ENCODE measurements at regions not wholly inside any gene's neighbourhood (a gene's known extent, or its start where the extent isn't known, plus 50 kb on each side); places are given as distances from the start of the nearest gene placed in this dataset.
"Not testable (repeated sequence)": the region's sequence is repeated elsewhere in the genome, so short reads cannot be mapped to it uniquely, and the experiment has no call there.

DNA sequence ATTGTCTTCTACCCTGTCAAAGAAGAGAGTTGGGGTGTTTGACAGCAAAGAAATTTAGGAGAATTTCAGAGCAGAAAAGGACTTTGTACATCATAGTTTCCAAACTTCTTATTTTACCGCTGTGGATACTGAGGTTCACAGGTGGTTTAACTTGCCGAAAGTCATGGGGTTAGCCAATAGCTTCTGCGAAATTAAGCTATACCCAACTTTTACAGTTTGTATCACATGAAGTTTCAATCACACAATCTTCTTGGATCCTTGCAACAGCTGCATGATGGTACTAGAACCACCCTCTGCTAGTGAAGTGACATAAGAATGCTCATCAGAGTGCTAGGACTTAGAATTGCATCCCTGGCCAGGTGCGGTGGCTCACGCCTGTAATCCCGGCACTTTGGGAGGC, 345.5 kb downstream of the CD83 start:
- no peak for ATAC-seq

DNA sequence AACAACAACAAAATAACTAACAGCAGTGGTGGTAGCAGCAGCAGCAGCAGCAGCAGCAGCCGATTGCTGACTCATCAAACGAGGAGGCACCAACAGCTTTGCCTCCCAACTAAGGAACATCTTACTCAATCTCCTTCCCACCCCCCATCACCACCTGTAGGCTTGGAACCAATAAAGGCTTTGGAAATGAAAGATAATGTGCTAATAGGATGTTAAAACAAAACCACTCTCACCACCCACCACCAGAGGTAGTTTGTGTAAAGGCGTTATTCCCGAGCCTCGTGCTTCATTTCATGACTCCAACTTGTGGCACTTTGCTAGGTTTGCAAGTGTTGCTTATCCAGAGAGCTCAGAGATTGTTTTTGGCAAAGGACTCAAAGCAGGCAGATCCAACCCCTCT, 346.5 kb downstream of the CD83 start:
- ATAC-seq: no peak

DNA sequence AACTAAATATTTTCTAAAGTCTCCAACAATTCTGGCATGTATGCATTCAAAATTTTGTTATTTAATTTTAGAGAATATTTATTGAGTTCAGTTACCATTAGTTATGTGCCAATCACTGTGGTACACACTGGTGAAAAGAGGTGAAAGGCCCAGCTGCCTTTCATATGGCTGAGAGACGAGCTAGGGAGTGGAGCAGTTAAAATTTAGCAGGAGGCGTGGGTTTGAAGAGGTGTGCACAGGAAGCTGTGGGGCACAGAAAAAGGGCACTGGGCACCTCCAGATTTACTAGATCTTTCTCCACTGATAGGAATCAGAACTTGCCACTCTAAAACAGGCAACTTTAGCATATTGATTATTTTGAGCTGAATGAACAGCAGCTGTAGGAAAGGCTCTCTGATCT, 347.1 kb downstream of the CD83 start:
- ATAC-seq: no peak

DNA sequence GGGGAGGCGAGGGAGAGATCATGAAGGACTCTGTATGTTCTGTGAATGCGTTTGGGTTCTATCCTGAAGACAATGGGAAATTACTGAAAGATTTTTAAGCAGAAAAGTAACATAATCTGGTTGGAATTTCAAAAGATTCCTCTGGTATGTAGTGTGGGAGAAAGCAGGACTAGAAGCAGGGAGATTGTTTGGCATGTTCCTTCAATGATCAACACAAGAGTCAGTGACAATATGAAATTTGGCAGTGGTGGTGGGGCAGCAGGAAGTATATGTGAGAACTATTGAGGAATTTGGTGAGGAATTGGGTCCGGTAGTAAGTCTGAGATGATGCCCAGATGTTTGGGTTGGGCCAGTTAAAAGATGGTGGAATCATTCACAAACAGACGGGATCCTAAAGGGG, 348.7 kb downstream of the CD83 start:
- no peak for ATAC-seq

DNA sequence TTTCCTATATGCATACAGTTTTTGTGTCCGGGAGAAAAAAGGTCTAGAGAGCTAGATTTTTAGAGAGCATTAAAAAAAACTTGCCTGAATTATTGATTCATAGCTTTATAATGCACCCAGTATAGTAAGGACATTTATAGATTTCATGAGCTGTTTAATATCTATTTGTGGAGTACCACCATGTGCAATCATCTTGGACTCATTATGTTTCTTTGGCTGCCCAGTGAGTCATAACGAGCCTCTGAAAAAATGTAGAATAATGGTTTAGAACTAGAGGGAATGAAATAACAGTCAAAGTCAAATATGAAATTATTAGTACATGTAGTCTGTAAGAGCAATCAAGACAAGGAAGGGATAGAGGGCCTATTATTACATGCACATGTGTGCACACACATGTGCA, 350.0 kb downstream of the CD83 start:
- no peak for ATAC-seq

DNA sequence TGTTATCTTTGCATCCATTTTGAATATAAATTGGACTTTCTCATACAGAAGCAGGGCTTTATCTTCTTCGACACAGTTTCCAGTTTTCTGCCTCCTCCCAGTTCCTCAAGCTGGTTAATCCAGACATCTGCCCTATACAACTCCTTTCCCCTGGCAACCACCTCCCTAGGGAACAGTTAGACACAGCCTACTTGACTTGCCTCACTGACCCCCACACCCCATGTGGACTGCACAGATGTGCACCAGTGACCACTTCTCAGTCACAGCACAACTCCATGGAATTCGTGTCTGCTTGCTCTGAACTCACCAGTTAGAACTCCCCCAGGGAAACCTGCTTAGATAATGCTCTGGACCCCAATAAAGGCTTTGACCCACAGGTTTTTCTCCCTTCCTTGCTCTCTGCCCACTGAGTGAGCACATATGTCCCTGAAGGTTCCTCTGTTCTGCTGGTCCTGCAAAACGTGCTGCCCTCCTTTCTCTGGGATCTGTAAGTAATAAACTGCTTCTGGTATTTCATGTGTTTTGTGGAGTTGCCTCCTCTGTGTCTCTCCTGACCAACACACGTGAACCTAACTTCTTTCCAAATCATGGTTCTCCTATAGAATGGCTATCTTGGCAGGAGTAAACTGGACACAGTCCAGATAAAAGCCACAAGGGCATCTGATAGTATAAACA, 351.2 kb downstream of the CD83 start:
- ATAC-seq: no peak

DNA sequence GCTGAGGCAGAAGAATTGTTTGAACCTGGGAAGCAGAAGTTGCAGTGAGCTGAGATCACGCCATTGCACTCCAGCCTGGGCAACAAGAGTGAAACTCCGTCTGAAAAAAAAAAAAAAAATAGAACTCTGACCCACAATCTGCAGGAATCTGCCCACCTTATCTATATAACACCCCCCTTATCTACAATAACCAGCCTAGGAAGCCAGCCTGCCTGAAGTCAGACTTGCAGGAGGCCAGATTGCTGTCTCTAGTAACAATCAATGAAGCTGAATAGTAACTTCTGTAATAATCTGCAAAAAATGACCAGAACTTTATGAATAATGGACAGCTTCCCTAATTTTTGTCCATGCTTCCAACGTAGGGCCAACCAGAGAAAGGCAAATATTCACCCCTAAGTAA, 352.5 kb downstream of the CD83 start:
- no peak for ATAC-seq

DNA sequence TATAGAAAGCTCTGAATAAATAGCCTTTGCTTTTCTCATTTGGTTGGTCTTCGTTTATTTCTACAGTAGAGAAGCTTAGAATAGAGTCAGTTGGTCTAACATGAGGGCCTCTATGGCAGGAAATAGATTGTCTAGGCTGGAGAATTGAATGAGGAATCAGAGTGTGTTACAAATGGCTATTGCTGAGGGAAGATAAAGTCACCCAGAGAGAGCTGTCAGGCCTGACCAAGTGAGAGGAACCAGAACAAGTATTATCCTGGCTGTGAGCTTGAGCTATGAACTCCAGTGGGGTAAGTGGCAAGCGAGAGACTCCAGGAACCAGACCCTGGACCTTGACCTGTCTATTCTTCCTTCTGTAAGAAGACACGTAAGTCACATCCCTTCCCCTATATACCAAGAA, 353.1 kb downstream of the CD83 start:
- ATAC-seq: no peak

DNA sequence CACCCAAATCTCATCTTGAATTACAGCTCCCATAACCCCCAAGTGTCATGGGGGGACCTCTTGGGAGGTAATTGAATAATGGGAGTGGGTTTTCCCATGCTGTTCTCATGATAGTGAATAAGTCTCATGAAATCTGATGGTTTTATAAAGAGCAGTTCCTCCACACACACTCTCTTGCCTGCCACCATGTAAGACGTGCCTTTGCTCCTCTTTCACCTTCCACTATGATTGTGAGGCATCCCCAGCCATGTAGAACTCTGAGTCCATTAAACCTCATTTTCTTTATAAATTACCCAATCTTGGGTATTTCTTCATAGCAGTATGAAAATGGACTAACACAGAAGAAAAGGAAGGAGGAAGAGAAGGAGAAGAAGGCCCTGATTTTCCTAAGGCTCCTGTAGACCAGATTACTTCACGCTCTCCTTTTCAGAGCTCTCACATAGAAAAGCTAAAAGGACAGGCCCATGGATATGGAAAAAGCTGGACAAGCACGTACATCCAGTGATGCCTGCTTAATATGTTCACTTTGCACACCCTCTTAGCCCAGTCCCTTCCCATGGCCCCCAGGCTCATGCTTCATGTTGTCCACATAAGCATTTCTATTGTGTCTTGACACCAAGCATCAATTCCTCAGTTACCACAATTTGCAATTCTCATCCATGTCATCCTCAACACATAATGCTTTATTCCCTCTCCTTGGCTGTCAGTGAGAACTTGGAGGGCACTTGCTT, 354.8 kb downstream of the CD83 start:
- ATAC-seq: no peak

DNA sequence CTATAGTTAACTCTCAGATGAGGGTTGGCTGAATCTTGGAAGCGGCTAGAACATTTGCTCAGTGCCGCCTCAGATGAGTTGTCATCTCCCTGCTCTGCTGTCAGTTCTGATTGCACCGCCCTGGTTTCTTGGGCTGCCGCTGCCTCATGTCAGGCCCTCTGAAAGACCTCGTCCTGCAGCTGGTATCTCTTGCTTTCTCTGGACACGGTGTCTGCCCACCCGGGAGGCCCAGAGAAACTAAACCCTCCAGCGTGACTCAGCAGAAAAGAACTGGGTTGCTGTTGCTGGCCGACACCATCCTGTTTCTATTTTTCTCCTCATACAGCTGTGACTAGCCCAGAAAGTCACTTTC, 355.4 kb downstream of the CD83 start:
- ATAC-seq: no peak

DNA sequence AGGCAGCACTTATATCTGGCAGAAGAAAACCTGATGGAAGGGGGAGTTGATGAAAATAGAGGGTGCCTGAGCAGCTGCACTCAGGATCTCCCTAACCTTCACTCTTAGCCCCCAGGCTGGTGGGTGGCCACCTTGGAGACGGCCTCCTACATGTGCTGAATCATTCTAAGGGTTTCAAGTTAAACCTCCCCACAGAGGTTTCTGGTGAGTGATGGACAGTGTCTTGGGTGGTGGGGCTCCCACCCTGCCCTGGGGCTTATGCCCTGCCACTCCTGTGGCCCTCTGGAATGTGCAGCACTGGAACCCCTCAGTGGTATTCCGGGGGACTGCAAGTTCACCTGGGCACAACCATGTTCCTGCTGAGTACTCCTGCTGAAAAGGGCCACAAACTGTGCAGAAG, 357.2 kb downstream of the CD83 start:
- ATAC-seq: no peak

DNA sequence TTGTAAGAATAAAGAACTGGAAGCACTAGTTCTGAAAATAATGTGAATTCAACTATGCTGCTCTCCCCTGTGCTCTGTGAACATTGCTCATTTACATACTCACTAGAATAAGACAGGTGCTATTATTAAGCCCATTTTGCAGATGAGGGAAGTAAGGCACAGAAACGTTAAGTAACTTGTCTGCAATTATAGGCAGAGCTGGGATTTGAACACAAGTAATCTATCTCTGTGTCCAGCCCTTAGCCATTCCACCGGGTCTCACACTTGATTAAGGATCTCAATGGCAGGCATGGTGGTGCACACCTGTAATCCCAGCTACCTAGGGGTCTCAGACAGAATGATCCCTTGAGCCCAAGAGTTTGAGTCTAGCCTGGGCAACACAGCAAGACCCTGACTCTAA, 357.7 kb downstream of the CD83 start:
- ATAC-seq: no peak

DNA sequence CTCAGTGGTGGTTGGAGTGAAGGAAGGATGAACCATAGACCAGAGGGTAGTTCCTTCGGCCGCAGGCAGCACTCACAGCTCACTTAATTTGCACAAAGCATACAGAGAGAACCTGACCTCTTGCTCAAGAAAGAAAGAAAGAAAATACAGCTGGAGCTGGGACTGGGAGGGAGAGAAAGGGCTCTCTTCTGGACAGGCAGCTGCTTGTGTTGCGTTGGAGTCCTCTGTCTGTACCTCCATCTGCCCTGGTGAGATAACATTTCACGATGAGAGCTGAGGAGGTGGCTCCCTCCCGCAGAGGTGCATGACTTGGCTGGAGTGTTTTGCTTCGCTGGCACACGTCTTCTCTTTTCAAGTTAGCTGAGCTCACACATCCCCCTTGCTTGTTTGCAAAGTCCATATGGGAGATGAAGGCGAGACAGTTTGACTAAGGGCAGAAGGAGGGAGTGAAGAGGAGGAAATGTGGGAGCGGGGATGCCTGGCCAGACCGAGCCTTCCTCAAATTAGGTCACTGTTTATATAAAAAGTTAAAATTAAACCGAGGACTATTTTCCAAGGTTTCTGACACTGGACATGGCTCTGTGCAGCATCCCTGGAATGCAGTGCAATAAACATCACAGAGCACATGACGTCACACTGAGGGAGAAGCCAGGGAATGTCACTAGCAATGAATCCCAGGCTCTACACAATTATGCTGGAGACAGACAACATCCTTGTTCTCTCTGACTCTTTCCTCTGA, 359.4 kb downstream of the CD83 start:
- no peak for ATAC-seq

DNA sequence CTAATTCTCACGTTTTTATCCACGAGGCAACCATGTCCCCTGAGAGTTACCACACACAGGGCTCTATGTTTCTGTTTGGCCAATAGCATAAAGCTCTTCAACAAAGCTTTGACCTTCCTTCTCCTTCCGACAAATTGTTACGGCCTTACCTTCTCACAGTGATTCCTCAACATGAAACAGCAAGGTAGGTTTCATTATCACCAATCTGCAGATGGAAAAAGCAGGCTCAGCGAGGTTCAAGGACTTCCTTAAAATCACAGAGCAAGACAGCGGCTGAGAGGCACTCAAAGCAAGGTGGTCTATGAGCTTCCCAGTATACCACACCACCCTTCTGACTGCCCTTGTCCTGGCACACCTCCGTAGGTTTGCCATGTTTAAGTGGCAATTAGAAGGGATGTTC, 360.0 kb downstream of the CD83 start:
- ATAC-seq: no peak

DNA sequence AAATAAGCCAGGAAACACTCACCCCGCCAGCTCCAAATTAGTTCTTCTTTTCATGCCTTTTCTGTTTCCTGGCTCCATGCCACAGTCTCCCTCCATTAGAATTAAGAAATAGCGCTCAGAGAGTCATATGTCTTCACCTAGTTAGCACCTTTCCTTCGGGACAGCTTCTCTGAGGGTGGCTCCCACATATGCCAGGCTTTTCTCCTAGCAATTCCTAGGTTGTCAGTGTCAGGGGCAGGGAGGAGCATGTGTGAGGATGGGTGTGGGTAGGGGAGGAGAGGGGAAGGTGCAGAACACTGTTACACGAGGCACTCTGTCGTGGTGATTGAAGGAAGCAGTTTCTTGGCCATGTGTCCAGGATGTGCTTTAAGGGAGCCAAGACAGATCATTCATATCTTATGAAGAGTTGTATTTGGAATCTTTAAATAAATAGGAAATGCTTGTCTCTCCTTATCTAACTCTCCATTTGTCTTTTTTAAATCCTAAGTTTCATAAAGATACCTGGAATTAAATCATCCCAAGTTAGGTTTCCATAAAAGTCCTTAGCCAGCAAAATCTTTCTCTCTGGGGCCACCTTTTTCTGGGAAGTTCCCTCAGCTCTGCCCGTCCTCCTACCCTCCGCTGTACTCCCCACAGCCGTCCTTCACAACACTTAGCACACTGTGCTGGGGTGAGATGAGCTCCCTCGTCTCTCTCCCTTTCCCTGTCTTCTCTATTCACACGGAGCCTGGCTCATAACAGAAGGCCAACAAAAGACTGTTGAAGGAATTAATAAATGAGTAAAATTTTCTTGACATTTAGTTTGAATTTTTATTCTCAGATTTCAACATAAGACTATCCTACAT, 361.0 kb downstream of the CD83 start:
- ATAC-seq: no peak

DNA sequence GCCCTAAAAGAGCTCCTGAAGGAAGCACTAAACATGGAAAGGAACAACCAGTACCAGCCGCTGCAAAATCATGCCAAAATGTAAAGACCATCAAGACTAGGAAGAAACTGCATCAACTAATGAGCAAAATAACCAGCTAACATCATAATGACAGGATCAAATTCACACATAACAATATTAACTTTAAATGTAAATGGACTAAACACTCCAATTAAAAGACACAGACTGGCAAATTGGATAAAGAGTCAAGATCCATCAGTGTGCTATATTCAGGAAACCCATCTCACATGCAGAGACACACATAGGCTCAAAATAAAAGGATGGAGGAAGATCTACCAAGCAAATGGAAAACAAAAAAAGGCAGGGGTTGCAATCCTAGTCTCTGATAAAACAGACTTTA, 364.4 kb downstream of the CD83 start:
- ATAC-seq: not testable (repeated sequence)

DNA sequence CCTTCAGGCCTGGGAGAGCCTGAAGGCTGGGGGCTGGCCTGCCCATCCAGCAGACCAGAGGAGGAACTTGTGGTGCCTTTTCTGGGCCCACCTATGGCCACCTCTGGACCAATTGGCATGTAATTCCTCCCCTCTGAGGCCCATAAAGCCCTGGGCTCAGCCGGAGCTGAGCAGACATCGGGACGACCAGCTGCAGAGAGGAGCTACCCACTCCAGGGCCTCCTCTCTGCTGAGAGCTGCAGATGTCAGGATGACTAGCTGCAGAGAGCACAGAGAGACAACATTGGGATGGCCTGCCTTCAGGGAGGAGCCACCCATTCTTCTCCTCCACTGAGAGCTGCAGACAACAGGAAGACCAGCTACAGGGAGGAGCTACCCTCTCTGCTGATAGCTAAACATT, 370.1 kb downstream of the CD83 start:
- no peak for ATAC-seq

DNA sequence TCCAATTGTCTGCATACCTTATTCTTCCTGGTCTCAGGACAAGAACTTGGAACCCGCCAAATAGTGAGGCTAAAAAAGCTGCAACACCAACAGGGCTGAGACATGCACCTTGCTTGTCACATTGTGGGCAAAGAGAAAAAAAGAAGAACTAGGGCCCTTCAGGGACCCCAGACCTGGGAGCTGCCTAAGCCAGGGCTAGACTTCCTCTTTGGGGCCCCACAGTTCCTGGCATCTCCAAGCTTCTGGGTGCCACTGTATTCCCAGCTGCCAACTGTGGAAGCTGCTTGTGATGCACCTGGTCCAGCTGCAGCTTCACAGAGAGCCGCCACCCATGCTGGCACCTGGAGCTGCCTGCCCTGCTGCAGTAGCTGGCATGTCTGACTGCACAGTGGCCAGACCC, 370.6 kb downstream of the CD83 start:
- ATAC-seq: no peak

DNA sequence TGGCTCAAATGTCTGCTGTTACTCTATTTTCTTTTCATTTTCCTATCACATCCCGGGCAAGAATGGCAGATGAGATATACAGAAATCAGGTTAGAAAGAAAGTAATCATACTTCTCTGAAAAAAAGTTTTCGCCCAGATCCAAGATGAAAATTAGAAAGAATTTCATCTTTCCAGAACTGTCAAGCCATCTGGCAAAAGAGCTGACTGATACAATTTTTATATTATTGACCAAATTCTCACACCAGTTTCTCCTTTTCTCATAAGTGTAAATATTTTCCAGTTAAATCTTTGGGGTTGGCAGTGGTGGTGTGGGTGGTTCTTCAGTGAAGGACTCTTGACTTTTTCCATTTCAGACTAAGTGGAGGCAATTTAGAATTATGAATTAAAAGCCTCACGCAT, 371.9 kb downstream of the CD83 start:
- ATAC-seq: no peak

DNA sequence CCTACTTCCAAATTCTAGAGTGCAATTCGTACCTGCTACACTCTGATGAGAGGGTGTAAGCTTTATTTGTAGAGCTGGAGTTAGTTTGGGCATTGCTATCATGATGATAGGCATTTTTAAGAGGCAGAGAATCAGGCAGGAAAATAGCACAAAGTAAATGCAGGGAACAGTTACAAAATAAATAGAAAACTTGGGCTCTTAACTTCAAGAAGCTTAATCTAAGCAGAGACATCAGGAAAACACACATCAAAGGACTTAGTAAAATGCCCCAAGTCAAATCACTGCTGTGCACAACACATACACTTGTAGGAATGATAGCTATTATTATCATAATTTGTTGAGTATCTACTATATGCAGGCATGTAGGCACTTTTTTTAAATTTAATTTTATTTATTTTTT, 381.2 kb downstream of the CD83 start:
- no peak for ATAC-seq

DNA sequence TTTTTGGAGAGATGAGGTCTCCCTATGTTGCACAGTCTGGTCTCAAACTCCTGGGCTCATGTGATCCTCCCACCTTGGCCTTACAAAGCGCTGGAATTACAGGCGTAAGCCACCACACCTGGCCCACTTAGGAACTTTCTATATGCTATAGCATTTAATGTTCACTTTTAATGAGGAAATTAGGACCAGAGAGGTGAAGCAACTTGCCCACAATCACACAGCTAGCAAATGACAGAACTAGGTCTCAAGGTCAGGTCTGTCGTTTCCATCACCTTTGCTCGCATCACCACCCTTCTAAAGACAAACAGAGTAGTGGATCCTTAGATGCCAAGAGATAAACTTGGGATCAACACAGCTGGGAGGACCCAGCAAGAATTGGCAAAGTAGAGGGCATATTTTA, 381.7 kb downstream of the CD83 start:
- no peak for ATAC-seq

DNA sequence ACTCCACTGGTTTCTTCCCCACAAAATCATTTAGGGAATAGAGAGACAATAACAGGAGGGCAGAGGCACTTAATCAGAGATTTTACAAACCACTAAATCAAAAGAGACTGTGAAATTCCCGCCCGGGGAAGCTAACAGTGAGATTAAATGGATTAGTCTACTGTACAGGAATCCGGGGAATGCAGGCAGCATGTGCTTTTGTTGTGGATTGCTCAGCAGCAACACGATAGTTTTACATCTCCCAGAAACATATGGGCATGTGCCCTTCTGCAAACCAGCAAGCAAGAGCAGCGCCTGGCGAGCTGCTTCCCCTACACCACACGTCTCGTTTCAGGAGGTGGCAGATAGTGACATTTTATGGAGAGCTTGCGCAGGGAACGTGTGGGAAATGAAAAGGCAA, 382.3 kb downstream of the CD83 start:
- peak; percentile 48 for ATAC-seq

DNA sequence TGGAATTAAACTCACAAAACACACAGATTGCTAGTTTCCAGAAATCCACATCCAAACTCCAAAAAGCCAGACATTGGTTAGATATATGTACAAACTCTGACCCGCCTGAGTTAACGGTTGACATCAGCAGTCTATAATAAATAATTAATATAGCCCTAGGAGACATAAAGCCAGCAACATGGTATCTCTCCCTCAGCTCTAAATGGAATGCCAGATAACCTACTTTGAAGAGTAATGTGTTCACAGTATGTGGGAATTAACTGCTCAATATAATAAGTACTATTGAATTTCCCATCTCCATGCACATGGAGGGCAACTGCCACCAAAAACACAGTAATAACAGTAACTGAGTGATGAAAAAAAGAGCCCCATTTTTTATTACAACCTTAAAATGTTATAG, 383.2 kb downstream of the CD83 start:
- no peak for ATAC-seq

All from esophagus mucosa (tissue), 1 donor.